ENCODE measurements at regions not wholly inside any gene's neighbourhood (a gene's known extent, or its start where the extent isn't known, plus 50 kb on each side); places are given as distances from the start of the nearest gene placed in this dataset.

GRCh38 chr5:103428411-103428871, 134.1 kb downstream of the NUDT12 start:
- H3K27ac ChIP-seq (ENCODE audit: insufficient read depth, low read length) = no peak overlapping the region
- H3K79me1 ChIP-seq (ENCODE audit: low read depth in 1 of 2, low read length in 2 of 2) = no peaks in the 10 kb centered on the region
- peak overlapping the region; percentile 78 for H2AFZ ChIP-seq (replicated peaks; ENCODE audit: low read length, poor library complexity)
- no peak overlapping the region for H3K23ac ChIP-seq (ENCODE audit: low read depth, low read length)
- DNase-seq (peak; percentile 86), ATAC-seq (ENCODE audit: low read depth) (peak; percentile 54)
- peak overlapping the region; percentile 65 for H2BK5ac ChIP-seq (ENCODE audit: low read depth, low read length, poor library complexity, severe bottlenecking)
- H3K27me3 ChIP-seq (ENCODE audit: control insufficient read depth, insufficient read depth, low read length) = no peaks in the 10 kb centered on the region
- H4K91ac ChIP-seq (ENCODE audit: insufficient read depth, low read depth, low read length) = peak overlapping the region; percentile 8; the same call in 1 of the 2 replicates
- no peaks in the 10 kb centered on the region for H4K20me1 ChIP-seq (ENCODE audit: insufficient read depth, low read length)
- no peak overlapping the region for H3K9ac ChIP-seq (ENCODE audit: low read depth, low read length)
- peaks cover 12% of the 10 kb centered on the region for H3K4me1 ChIP-seq (ENCODE audit: control insufficient read depth, insufficient read depth, low read length)
- H3K56ac ChIP-seq (ENCODE audit: extremely low read depth, insufficient read depth, low read length) = peak overlapping the region; percentile 24; the same call in 1 of the 2 replicates
- H2AK5ac ChIP-seq (ENCODE audit: low read depth, low read length) = 0 out of 2 replicates have a peak overlapping the region, but pooled peaks have one; percentile 20
- H3K4me3 ChIP-seq (ENCODE audit: insufficient read depth, low read depth, low read length) = no peak overlapping the region
- no peaks in the 10 kb centered on the region for H3K9me3 ChIP-seq (ENCODE audit: control insufficient read depth, insufficient read depth, low read length)
- H4K5ac ChIP-seq (ENCODE audit: low read depth, low read length) = no peak overlapping the region
- peak overlapping the region; percentile 74; the same call in 1 of the 2 replicates for H3K4ac ChIP-seq (ENCODE audit: low read depth, low read length)
- BruUV-seq (replicated peaks) = no TSS peak
- H3K14ac ChIP-seq (replicated peaks; ENCODE audit: low read depth, low read length) = peak overlapping the region; percentile 61; the same call in 1 of the 2 replicates
- no peak overlapping the region for H2AK9ac ChIP-seq (replicated peaks; ENCODE audit: low read depth, low read length, poor library complexity)
- intact Hi-C loops (cut with micrococcal nuclease) = loop anchor here (5.0 kb wide), 1 partner anchor 166 kb away; no protein-coding TSS in a partner anchor
- peak overlapping the region; percentile 64 for H2BK20ac ChIP-seq (ENCODE audit: low read depth, low read length)
- H3K36me3 ChIP-seq (ENCODE audit: control insufficient read depth, insufficient read depth, low read length) = no peaks in the 10 kb centered on the region
- H4K8ac ChIP-seq (ENCODE audit: low read depth in 2 of 2, low read length in 2 of 2) = peak overlapping the region in 1 of 2 experiments; percentile 19; a peak in 2 of 4 replicates
- H3K18ac ChIP-seq (ENCODE audit: low read depth, low read length) = no peak overlapping the region
- H3K9me1 ChIP-seq (ENCODE audit: insufficient read depth, low read length) = peaks cover 6% of the 10 kb centered on the region
- H3K4me2 ChIP-seq (ENCODE audit: low read depth, low read length) = peak overlapping the region; percentile 8; the same call in 1 of the 2 replicates
- POLR2A ChIA-PET (ENCODE audit: unreplicated experiment) = interaction anchor here (0.5 kb wide), 1 partner anchor 72 kb away, joined by 7 read pairs; no protein-coding TSS in a partner anchor
- H2BK15ac ChIP-seq (ENCODE audit: low read depth, low read length) = 0 out of 3 replicates have a peak overlapping the region, but pooled peaks have one; percentile 5
- dilution Hi-C loops (cut with HindIII; ENCODE audit: low sequenced_read_pairs, unreplicated experiment) = no loop called here
- CTCF ChIA-PET = no interaction called here
- H2BK120ac ChIP-seq (ENCODE audit: low read depth, low read length) = peak overlapping the region; percentile 75
- in situ Hi-C loops (cut with MboI; ENCODE audit: low sequenced_read_pairs) = no loop called here
- no CpG with 5 or more reads among the region's 6 CpGs for WGBS, 2 experiments (ENCODE audit: extremely low coverage in 2 of 2, insufficient read length in 1 of 2)
- no peak for TF ChIP-seq RCOR1 (IDR thresholded peaks at IDR 0.05; ENCODE audit: insufficient replicate concordance, low read length)
- TF ChIP-seq MAZ (IDR thresholded peaks at IDR 0.05; ENCODE audit: borderline replicate concordance, low read depth, low read length) = peak; percentile 42; the same call in 1 of the 2 replicates
